Activated CD8-positive, alpha-beta T cell treated with anti-CD3 and anti-CD28 coated beads for 36 hours (primary cell): ENCODE measurements at regions not wholly inside any gene's neighbourhood (a gene's known extent, or its start where the extent isn't known, plus 50 kb on each side); places are given as distances from the start of the nearest gene placed in this dataset.
"Not testable (repeated sequence)": the region's sequence is repeated elsewhere in the genome, so short reads cannot be mapped to it uniquely, and the experiment has no call there.

ENCODE experiments used
- ATAC-seq: fragments of 200-7000 bp; cut with Tn5 transposase; one replicate; pipeline ENCODE4 v1.10.0; 2021; ENCODE audit warnings: mild to moderate bottlenecking, moderate library complexity
- CTCF ChIA-PET: fragments of 350-600 bp; sonication (Branson Sonifier 250); formaldehyde crosslinking; loops from one replicate; lab custom pipeline; 2021; ENCODE audit warnings: antibody characterized with exemption; lab: Charles Lee
- POLR2A ChIA-PET: fragments of 350-600 bp; sonication (Branson Sonifier 250); formaldehyde crosslinking; loops from one replicate; lab custom pipeline; 2021; ENCODE audit warnings: antibody characterized with exemption; lab: Charles Lee
- DNase-seq: peaks from one replicate; pipeline ENCODE4 v3.0.0-alpha.2; 2020
- H3K27ac Mint-ChIP-seq: one replicate; pipeline ENCODE4 v1.8.0; 2021; ENCODE audit warnings: mild to moderate bottlenecking, mixed read lengths
- H3K27me3 Mint-ChIP-seq: one replicate; pipeline ENCODE4 v1.8.0; 2021; ENCODE audit warnings: mixed read lengths
- H3K36me3 Mint-ChIP-seq: one replicate; pipeline ENCODE4 v1.8.0; 2021; ENCODE audit warnings: low read depth, mixed read lengths
- H3K4me1 Mint-ChIP-seq: one replicate; pipeline ENCODE4 v1.8.0; 2021; ENCODE audit warnings: low read depth, mixed read lengths
- H3K4me3 Mint-ChIP-seq: one replicate; pipeline ENCODE4 v1.8.0; 2021; ENCODE audit warnings: mild to moderate bottlenecking, moderate library complexity, mixed read lengths
- H3K9me3 Mint-ChIP-seq: one replicate; pipeline ENCODE4 v1.8.0; 2021; ENCODE audit warnings: mixed read lengths
- CTCF ChIP-seq: fragments of 200-600 bp; IDR thresholded peaks from one replicate; pipeline ENCODE4 v1.8.0; 2022; ENCODE audit warnings: antibody characterized with exemption, mild to moderate bottlenecking
- intact Hi-C: fragments of 100-400 bp; cut with micrococcal nuclease; formaldehyde crosslinking; loops from one replicate; pipeline ENCODE4 v1.10.0; 2022

GRCh38 chr20:57819291-57819690, 109.5 kb upstream of the PMEPA1 start:
- no peak for DNase-seq
- Mint-ChIP-seq H3K36me3 (no peaks in the 10 kb centered on the region), H3K27ac (no peak overlapping the region), H3K4me3 (no peak overlapping the region), H3K9me3 (no peaks in the 10 kb centered on the region), H3K27me3 (peaks cover 1% of the 10 kb centered on the region), H3K4me1 (no peaks in the 10 kb centered on the region)
- POLR2A ChIA-PET = no interaction called here
- CTCF ChIA-PET = no interaction called here
- no peak for TF ChIP-seq CTCF
- intact Hi-C loops = no loop called here
- ATAC-seq = no peak

GRCh38 chr20:57818418-57819181, 108.8 kb upstream of the PMEPA1 start:
- intact Hi-C loops = no loop called here
- H3K4me3 Mint-ChIP-seq = no peak overlapping the region
- H3K36me3 Mint-ChIP-seq = no peaks in the 10 kb centered on the region
- no peaks in the 10 kb centered on the region for H3K4me1 Mint-ChIP-seq
- ATAC-seq (no peak), DNase-seq (no peak)
- POLR2A ChIA-PET = interaction anchor here (0.7 kb wide), 1 partner anchor 14 kb away, joined by 3 read pairs; no protein-coding TSS in a partner anchor
- CTCF ChIA-PET = no interaction called here
- TF ChIP-seq CTCF = no peak
- no peaks in the 10 kb centered on the region for H3K9me3 Mint-ChIP-seq
- H3K27me3 Mint-ChIP-seq = peaks cover 4% of the 10 kb centered on the region
- H3K27ac Mint-ChIP-seq = no peak overlapping the region

GRCh38 chr20:57815405-57815804, 105.6 kb upstream of the PMEPA1 start:
- CTCF ChIA-PET = interaction anchor here (1.1 kb wide), 1 partner anchor 8 kb away, joined by 4 read pairs; no protein-coding TSS in a partner anchor
- Mint-ChIP-seq H3K27ac (no peak overlapping the region), H3K9me3 (no peaks in the 10 kb centered on the region), H3K4me1 (no peaks in the 10 kb centered on the region), H3K27me3 (peaks cover 8% of the 10 kb centered on the region), H3K36me3 (no peaks in the 10 kb centered on the region), H3K4me3 (no peak overlapping the region)
- POLR2A ChIA-PET = no interaction called here
- DNase-seq (no peak), ATAC-seq (no peak)
- intact Hi-C loops = no loop called here
- TF ChIP-seq CTCF = no peak

GRCh38 chr20:57814529-57814928, 104.7 kb upstream of the PMEPA1 start:
- intact Hi-C loops = no loop called here
- POLR2A ChIA-PET = no interaction called here
- Mint-ChIP-seq H3K4me1 (no peaks in the 10 kb centered on the region), H3K36me3 (no peaks in the 10 kb centered on the region), H3K4me3 (no peak overlapping the region), H3K27me3 (peaks cover 8% of the 10 kb centered on the region), H3K27ac (no peak overlapping the region), H3K9me3 (no peaks in the 10 kb centered on the region)
- CTCF ChIA-PET = interaction anchor here (1.1 kb wide), 1 partner anchor 9 kb away, joined by 4 read pairs; no protein-coding TSS in a partner anchor
- ATAC-seq (no peak), DNase-seq (no peak)
- no peak for TF ChIP-seq CTCF

GRCh38 chr20:57813509-57814269, 103.9 kb upstream of the PMEPA1 start:
- H3K9me3 Mint-ChIP-seq = no peaks in the 10 kb centered on the region
- POLR2A ChIA-PET = no interaction called here
- no peaks in the 10 kb centered on the region for H3K36me3 Mint-ChIP-seq
- H3K27ac Mint-ChIP-seq = no peak overlapping the region
- ATAC-seq (no peak), DNase-seq (no peak)
- intact Hi-C loops = no loop called here
- peaks cover 8% of the 10 kb centered on the region for H3K27me3 Mint-ChIP-seq
- no peak for TF ChIP-seq CTCF
- H3K4me3 Mint-ChIP-seq = no peak overlapping the region
- H3K4me1 Mint-ChIP-seq = no peaks in the 10 kb centered on the region
- CTCF ChIA-PET = no interaction called here

- H3K9me3 Mint-ChIP-seq, intact Hi-C loops: not testable (repeated sequence)
Measured at GRCh38 chr20:57812632-57813031, 102.8 kb upstream of the PMEPA1 start.

More at GRCh38 chr20:57812632-57813031, 102.8 kb upstream of the PMEPA1 start:
- CTCF ChIA-PET, H3K27me3 Mint-ChIP-seq, POLR2A ChIA-PET, H3K27ac Mint-ChIP-seq, H3K4me1 Mint-ChIP-seq, H3K36me3 Mint-ChIP-seq, H3K4me3 Mint-ChIP-seq, DNase-seq, ATAC-seq: not testable (repeated sequence)
